Lower lobe of right lung (tissue), 2 donors: ENCODE measurements at regions not wholly inside any gene's neighbourhood (a gene's known extent, or its start where the extent isn't known, plus 50 kb on each side); places are given as distances from the start of the nearest gene placed in this dataset.

ENCODE experiments used
- ATAC-seq, 2 donors: fragments of 200-7000 bp; cut with Tn5 transposase; one replicate each; pipeline ENCODE4 v1.9.1; 2020 to 2022; ENCODE audit warnings: mild to moderate bottlenecking in 2 of 2, moderate library complexity in 2 of 2
- DNase-seq: peaks from one replicate; pipeline ENCODE4 v3.0.0-alpha.2; 2020
- H3K27ac ChIP-seq: fragments of 200-600 bp; one replicate; pipeline ENCODE4 v1.8.0; 2022
- H3K27me3 ChIP-seq: fragments of 200-600 bp; one replicate; pipeline ENCODE4 v1.8.0; 2022; ENCODE audit warnings: low read depth
- H3K36me3 ChIP-seq: fragments of 200-600 bp; one replicate; pipeline ENCODE4 v1.8.0; 2022; ENCODE audit warnings: mild to moderate bottlenecking
- H3K4me1 ChIP-seq: fragments of 200-600 bp; one replicate; pipeline ENCODE4 v1.8.0; 2022
- H3K4me3 ChIP-seq: fragments of 200-600 bp; one replicate; pipeline ENCODE4 v1.8.0; 2022; ENCODE audit warnings: mild to moderate bottlenecking
- H3K9me3 ChIP-seq: fragments of 200-600 bp; one replicate; pipeline ENCODE4 v1.8.0; 2022
- CTCF ChIP-seq: fragments of 200-600 bp; IDR thresholded peaks from one replicate; pipeline ENCODE4 v1.8.0; 2022; ENCODE audit warnings: antibody characterized with exemption, mild to moderate bottlenecking
- intact Hi-C: fragments of 100-400 bp; cut with DNase I; formaldehyde crosslinking; loops from one replicate; pipeline ENCODE4 v1.11.0; 2022
- donor health status: DM: no; HTN: yes; CAD: no; lungs with severe emphysema.

GRCh38 chr12:111035578-111036301 is 115.4 kb upstream of the MYL2 start:
- ATAC-seq (no peak), DNase-seq (no peak)
- intact Hi-C loops = no loop called here
- no peaks in the 10 kb centered on the region for H3K36me3 ChIP-seq
- H3K27me3 ChIP-seq = peaks cover 88% of the 10 kb centered on the region
- H3K27ac ChIP-seq = no peak overlapping the region
- H3K4me1 ChIP-seq = no peaks in the 10 kb centered on the region
- no peak for TF ChIP-seq CTCF
- H3K4me3 ChIP-seq = no peak overlapping the region
- H3K9me3 ChIP-seq = no peaks in the 10 kb centered on the region

GRCh38 chr12:111034886-111035577 is 114.7 kb upstream of the MYL2 start:
- H3K27me3 ChIP-seq = peaks cover 87% of the 10 kb centered on the region
- no peaks in the 10 kb centered on the region for H3K9me3 ChIP-seq
- intact Hi-C loops = no loop called here
- no peak for ATAC-seq
- DNase-seq = no peak
- no peaks in the 10 kb centered on the region for H3K36me3 ChIP-seq
- H3K4me1 ChIP-seq = no peaks in the 10 kb centered on the region
- TF ChIP-seq CTCF = no peak
- no peak overlapping the region for H3K4me3 ChIP-seq
- H3K27ac ChIP-seq = no peak overlapping the region

- no peak for ATAC-seq
- no peak for DNase-seq
- Histone ChIP-seq H3K9me3 (no peaks in the 10 kb centered on the region), H3K36me3 (no peaks in the 10 kb centered on the region), H3K27ac (no peak within 1 kb of the TSS), H3K4me3 (no peak within 1 kb of the TSS), H3K4me1 (no peaks in the 10 kb centered on the region), H3K27me3 (peaks cover 87% of the 10 kb centered on the region)
- no peak for TF ChIP-seq CTCF
- intact Hi-C loops = no loop called here
Observed at GRCh38 chr12:111034083-111034885, 113.9 kb upstream of the MYL2 start, which contains the start of gene CUX2. Gene CUX2 (plus strand): TSS chr12:111034165.

GRCh38 chr12:111033281-111034082 is 113.1 kb upstream of the MYL2 start:
- no peak for TF ChIP-seq CTCF
- no peak for ATAC-seq
- intact Hi-C loops = no loop called here
- Histone ChIP-seq H3K27me3 (peaks cover 88% of the 10 kb centered on the region), H3K36me3 (no peaks in the 10 kb centered on the region), H3K4me3 (no peak overlapping the region), H3K4me1 (no peaks in the 10 kb centered on the region), H3K9me3 (no peaks in the 10 kb centered on the region), H3K27ac (no peak overlapping the region)
- no peak for DNase-seq

- no peaks in the 10 kb centered on the region for H3K4me1 ChIP-seq
- ATAC-seq (no peak), DNase-seq (no peak)
- no peak for TF ChIP-seq CTCF
- no peaks in the 10 kb centered on the region for H3K36me3 ChIP-seq
- H3K27me3 ChIP-seq = peaks cover 82% of the 10 kb centered on the region
- H3K9me3 ChIP-seq = no peaks in the 10 kb centered on the region
- no peak overlapping the region for H3K4me3 ChIP-seq
- intact Hi-C loops = no loop called here
- H3K27ac ChIP-seq = no peak overlapping the region
Observed at GRCh38 chr12:111032591-111032919, 112.2 kb upstream of the MYL2 start.
